Vagina (tissue), 2 donors: ENCODE measurements at regions not wholly inside any gene's neighbourhood (a gene's known extent, or its start where the extent isn't known, plus 50 kb on each side); places are given as distances from the start of the nearest gene placed in this dataset.

Source experiments
- POLR2A ChIP-seq, 2 donors: fragments of 450-650 bp; IDR thresholded peaks; one replicate each; pipeline ENCODE4 v1.6.1; 2017; ENCODE audit warnings: antibody characterized with exemption in 2 of 2, mild to moderate bottlenecking in 2 of 2, moderate library complexity in 2 of 2
- TF ChIP-seq, protein P1 (sequence below), 3 experiments: fragments of 450-650 bp in 2 of 3; fragments of 200-600 bp in 1 of 3; sonication (generic) in 1 of 3; IDR thresholded peaks; one replicate each; pipeline ENCODE4 v1.5.1; 2017 to 2019; ENCODE audit warnings: antibody characterized with exemption in 3 of 3, mild to moderate bottlenecking in 2 of 3, moderate library complexity in 2 of 3

DNA sequence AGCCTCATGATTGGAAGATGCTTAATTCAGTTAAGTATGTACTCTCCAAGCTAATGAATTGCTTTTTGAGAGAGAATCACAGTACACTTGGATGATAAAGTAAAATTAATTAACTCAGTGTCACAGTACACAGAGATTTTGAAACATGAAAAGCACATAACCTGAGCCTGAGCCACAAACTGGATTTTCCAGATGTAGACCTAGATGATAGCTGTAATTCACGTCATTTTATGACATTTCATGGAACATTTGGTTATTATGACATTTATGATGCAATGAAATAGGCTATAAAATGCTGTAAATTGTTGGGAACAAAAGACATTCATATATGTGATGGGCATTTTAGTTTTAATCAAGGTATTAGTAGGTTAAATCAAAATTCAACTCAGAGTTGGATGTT is 983.7 kb downstream of the STPG2 start:
- TF ChIP-seq, protein P1, sequence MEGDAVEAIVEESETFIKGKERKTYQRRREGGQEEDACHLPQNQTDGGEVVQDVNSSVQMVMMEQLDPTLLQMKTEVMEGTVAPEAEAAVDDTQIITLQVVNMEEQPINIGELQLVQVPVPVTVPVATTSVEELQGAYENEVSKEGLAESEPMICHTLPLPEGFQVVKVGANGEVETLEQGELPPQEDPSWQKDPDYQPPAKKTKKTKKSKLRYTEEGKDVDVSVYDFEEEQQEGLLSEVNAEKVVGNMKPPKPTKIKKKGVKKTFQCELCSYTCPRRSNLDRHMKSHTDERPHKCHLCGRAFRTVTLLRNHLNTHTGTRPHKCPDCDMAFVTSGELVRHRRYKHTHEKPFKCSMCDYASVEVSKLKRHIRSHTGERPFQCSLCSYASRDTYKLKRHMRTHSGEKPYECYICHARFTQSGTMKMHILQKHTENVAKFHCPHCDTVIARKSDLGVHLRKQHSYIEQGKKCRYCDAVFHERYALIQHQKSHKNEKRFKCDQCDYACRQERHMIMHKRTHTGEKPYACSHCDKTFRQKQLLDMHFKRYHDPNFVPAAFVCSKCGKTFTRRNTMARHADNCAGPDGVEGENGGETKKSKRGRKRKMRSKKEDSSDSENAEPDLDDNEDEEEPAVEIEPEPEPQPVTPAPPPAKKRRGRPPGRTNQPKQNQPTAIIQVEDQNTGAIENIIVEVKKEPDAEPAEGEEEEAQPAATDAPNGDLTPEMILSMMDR (IDR thresholded peaks at IDR 0.05): no peak
- TF ChIP-seq POLR2A (IDR thresholded peaks at IDR 0.05): no peak
